ENCODE measurements at regions not wholly inside any gene's neighbourhood (a gene's known extent, or its start where the extent isn't known, plus 50 kb on each side); places are given as distances from the start of the nearest gene placed in this dataset.

DNA sequence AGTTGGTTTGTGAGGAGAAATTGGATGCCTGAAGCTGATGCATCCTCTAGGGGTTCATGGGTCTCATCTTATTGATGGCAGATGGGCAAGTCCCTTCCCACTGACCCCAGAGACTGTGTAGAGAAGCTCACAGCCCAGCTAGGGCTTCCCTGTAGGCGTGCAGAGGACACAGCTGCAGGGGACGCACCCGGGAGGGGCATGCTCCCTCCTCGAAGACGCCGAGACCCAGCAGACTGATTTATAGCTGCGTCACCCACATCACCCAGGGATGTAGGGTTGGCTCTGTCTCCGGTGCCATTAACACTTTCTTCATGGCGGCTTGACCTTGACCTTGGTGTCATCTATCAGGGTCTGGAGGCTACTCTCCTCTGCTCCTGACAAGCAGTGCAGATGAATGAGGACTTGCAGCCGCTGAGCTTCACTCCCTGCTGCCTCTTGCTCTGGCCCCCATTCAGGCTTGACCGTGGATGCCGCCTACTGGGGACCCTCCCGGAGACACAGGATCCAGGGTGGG lies 549.7 kb downstream of the TCERG1L start:
- no peaks in the 10 kb centered on the region for H3K4me1 Mint-ChIP-seq
- H3K27me3 Mint-ChIP-seq, result no peaks in the 10 kb centered on the region
- H3K36me3 Mint-ChIP-seq (ENCODE audit: low read depth), result no peaks in the 10 kb centered on the region
- ChIA-PET POLR2A (no interaction called here), CTCF (no interaction called here)
- no peak overlapping the region for H3K27ac Mint-ChIP-seq
- H3K9me3 Mint-ChIP-seq, result peaks cover 3% of the 10 kb centered on the region
- no peak for DNase-seq
- no peak overlapping the region for H3K4me3 Mint-ChIP-seq

GRCh38 chr10:130762491-130762890 lies 549.0 kb downstream of the TCERG1L start:
- ChIA-PET CTCF (no interaction called here), POLR2A (no interaction called here)
- Mint-ChIP-seq H3K27ac (no peak overlapping the region), H3K9me3 (peaks cover 3% of the 10 kb centered on the region), H3K27me3 (no peaks in the 10 kb centered on the region), H3K4me3 (no peak overlapping the region), H3K4me1 (no peaks in the 10 kb centered on the region), H3K36me3 (ENCODE audit: low read depth) (no peaks in the 10 kb centered on the region)
- DNase-seq, result no peak

DNA sequence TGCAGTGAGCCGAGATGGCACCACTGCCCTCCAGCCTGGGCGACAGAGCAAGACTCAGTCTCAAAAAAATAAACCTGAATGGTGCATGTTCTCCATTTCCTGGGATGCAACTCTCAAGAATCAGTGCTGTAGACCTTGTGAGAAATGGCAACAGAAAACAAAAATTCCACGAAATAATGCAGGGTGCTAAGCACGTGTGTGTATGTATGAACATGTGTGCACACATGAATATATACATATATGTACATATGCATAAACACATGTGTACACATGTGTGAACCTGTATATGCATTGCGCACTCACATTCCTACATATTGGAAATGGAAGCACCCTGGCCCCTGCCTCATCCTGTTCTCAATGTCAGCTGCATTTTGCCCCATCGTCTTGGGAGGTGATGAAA lies 548.5 kb downstream of the TCERG1L start:
- ChIA-PET CTCF (no interaction called here), POLR2A (no interaction called here)
- no peak overlapping the region for H3K4me3 Mint-ChIP-seq
- H3K9me3 Mint-ChIP-seq, result peaks cover 3% of the 10 kb centered on the region
- no peaks in the 10 kb centered on the region for H3K4me1 Mint-ChIP-seq
- no peak for DNase-seq
- no peaks in the 10 kb centered on the region for H3K27me3 Mint-ChIP-seq
- no peak overlapping the region for H3K27ac Mint-ChIP-seq
- no peaks in the 10 kb centered on the region for H3K36me3 Mint-ChIP-seq (ENCODE audit: low read depth)

DNA sequence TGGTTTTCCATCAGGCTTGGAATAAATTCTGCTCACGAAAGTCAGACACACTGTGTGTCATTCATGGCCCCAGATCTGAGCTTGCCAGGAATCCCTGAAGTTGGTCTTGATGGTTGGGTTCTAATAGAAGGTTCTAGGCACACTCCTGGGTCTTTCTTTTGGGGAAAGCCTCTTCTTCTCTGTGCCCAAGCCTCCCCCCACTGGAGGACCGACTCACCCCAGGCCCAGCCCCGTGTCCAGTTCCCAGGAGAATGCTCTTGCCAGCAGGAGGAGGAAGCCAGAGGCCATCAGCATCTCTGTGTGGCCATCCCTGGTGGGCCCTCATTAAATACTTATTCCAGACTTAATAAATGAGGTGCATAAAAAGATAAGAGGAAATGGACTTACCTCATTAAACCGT lies 548.0 kb downstream of the TCERG1L start:
- DNase-seq, result no peak
- H3K27me3 Mint-ChIP-seq, result no peaks in the 10 kb centered on the region
- no peak overlapping the region for H3K27ac Mint-ChIP-seq
- peaks cover 3% of the 10 kb centered on the region for H3K9me3 Mint-ChIP-seq
- ChIA-PET POLR2A (no interaction called here), CTCF (no interaction called here)
- no peaks in the 10 kb centered on the region for H3K4me1 Mint-ChIP-seq
- H3K4me3 Mint-ChIP-seq, result no peak overlapping the region
- no peaks in the 10 kb centered on the region for H3K36me3 Mint-ChIP-seq (ENCODE audit: low read depth)

DNA sequence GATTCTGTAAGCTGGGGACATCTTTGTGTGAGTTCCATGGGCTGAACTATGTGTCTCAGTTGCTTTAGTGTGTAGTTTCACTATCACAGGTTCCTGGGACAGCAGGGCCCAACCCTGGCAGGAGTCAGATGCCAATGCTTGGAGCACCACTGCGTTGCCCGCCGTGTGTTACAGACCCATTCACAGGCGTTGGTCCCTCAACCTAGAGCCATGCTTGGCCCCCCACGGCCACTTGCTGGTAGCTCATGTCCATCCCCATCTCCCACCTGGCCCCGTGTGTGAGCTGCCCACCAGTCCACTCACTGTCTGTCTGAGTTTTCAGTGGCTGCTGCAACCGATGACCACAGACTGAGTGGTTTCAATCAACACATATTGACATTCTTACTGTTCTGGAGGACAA lies 546.9 kb downstream of the TCERG1L start:
- DNase-seq, result no peak
- ChIA-PET POLR2A (no interaction called here), CTCF (no interaction called here)
- Mint-ChIP-seq H3K36me3 (ENCODE audit: low read depth) (no peaks in the 10 kb centered on the region), H3K4me3 (no peak overlapping the region), H3K27me3 (no peaks in the 10 kb centered on the region), H3K27ac (no peak overlapping the region), H3K4me1 (no peaks in the 10 kb centered on the region), H3K9me3 (peaks cover 3% of the 10 kb centered on the region)

DNA sequence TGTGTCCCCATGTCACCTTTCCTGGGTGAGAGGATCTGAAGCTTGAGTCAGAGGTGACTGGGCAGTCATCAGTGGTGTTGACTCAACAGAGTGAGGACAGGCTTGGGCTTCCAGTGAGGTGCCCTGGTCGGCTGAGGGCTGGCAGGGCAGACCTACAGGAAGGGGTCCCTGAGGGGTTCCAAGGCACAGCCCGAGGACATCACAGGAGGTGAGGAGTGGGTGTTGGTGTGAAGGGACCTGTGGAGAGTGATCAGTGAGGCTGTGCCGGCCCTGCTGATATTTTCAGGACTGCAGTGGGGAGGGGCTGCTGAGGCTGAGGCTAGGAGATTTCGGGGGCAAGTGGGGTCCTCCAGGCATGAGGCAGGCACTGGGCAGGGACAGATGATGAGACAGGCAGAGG lies 545.5 kb downstream of the TCERG1L start:
- H3K27me3 Mint-ChIP-seq, result no peaks in the 10 kb centered on the region
- POLR2A ChIA-PET, result no interaction called here
- H3K36me3 Mint-ChIP-seq (ENCODE audit: low read depth), result no peaks in the 10 kb centered on the region
- no peak overlapping the region for H3K27ac Mint-ChIP-seq
- peaks cover 3% of the 10 kb centered on the region for H3K9me3 Mint-ChIP-seq
- H3K4me1 Mint-ChIP-seq, result no peaks in the 10 kb centered on the region
- no peak for DNase-seq
- H3K4me3 Mint-ChIP-seq, result no peak overlapping the region
- CTCF ChIA-PET, result interaction anchor here (0.6 kb wide), 1 partner anchor 183 kb away, joined by 5 read pairs; no protein-coding TSS in a partner anchor

DNA sequence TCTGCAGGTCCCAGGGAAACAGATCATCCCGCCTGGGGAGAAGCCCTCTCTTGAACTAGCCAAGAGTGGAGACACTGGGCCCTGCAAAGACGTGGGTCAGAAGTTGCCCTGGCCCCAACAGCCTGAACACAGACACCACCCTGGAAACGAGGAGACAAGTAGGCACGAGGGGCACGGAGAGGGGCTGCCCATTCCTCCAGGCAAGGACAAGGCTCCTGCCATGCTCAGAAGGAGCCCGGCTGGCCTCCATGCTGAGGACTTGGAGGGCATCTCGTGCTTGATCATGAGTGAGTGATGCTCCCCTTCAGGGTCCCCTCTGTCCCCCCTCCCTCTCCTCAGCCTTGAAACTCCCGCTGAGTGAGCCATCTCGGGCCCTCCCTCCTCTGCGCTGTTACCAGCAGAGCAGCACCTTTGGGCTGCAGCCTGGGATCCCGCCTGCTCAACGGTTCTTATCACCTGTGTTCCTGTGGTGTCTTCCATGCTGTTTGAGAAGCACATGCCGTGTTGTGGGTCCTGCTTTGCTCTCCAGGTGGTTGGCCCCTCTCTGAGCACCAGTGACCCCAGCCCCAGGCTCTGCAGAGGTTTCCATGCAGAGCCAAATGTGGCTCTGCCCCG lies 544.3 kb downstream of the TCERG1L start:
- Mint-ChIP-seq H3K27ac (no peak overlapping the region), H3K9me3 (peaks cover 3% of the 10 kb centered on the region), H3K4me3 (no peak overlapping the region), H3K36me3 (ENCODE audit: low read depth) (no peaks in the 10 kb centered on the region), H3K27me3 (no peaks in the 10 kb centered on the region), H3K4me1 (no peaks in the 10 kb centered on the region)
- POLR2A ChIA-PET, result no interaction called here
- CTCF ChIA-PET, result no interaction called here
- no peak for DNase-seq

GRCh38 chr10:130769146-130770017 lies 542.1 kb downstream of the TCERG1L start:
- POLR2A ChIA-PET, result no interaction called here
- Mint-ChIP-seq H3K4me3 (no peak overlapping the region), H3K9me3 (no peaks in the 10 kb centered on the region), H3K27ac (no peak overlapping the region), H3K27me3 (no peaks in the 10 kb centered on the region), H3K4me1 (no peaks in the 10 kb centered on the region), H3K36me3 (ENCODE audit: low read depth) (no peaks in the 10 kb centered on the region)
- DNase-seq, result no peak
- CTCF ChIA-PET, result no interaction called here

DNA sequence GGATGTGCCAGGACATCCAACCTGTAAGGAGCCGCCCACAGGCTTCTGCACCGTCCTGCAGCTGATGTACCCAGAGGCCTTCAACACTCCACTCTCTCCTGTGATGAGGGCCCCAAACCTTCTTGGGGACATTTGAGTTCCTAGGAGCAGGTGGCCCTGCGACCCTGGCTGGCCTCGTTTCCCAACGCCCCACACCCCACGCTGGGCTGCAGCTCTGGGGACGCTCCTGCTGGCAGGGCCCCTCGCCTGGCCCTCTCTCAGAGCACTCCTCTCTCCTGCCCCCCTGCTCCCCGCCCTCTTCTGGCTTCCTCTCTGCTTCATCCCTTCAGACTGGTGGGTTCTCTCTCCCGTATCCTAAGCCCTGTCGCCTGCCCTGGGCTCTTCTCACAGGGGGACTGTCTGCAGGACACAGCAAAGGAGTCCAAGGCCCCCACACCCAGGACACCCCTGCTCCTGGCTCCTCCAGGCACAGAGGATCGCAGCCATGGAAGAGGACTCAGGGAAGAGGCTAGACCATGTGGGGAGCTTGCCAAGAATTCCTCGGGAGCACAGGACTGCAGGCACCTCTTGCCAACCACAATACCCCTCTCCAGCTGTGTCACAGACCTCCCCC lies 541.4 kb downstream of the TCERG1L start:
- ChIA-PET POLR2A (no interaction called here), CTCF (no interaction called here)
- no peaks in the 10 kb centered on the region for H3K27me3 Mint-ChIP-seq
- H3K27ac Mint-ChIP-seq, result no peak overlapping the region
- DNase-seq, result no peak
- H3K9me3 Mint-ChIP-seq, result no peaks in the 10 kb centered on the region
- no peaks in the 10 kb centered on the region for H3K4me1 Mint-ChIP-seq
- no peak overlapping the region for H3K4me3 Mint-ChIP-seq
- H3K36me3 Mint-ChIP-seq (ENCODE audit: low read depth), result no peaks in the 10 kb centered on the region

DNA sequence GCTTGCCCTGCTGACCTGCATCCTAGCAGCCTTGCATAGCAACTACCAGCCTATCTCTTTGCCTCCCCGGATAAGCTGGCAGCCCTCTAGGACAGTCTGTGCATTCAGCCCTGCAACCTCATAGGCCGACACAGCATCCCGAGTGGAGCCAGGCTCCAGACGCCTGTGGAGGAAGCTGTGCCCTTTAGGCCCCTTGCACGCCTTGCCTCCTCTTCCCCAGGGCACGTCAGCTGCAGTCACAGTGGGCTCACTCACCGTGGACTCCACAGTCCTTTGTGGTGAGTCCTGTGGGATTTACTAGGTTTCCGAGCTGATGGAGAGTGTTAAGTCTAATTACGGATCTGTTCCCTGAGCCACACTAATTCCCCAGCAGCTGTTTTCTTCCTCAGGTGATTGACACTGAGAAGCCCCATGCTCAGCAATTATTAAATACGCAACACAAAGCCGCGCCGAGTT lies 540.0 kb downstream of the TCERG1L start:
- POLR2A ChIA-PET, result no interaction called here
- H3K36me3 Mint-ChIP-seq (ENCODE audit: low read depth), result no peaks in the 10 kb centered on the region
- CTCF ChIA-PET, result no interaction called here
- DNase-seq, result no peak
- no peak overlapping the region for H3K4me3 Mint-ChIP-seq
- H3K9me3 Mint-ChIP-seq, result no peaks in the 10 kb centered on the region
- no peak overlapping the region for H3K27ac Mint-ChIP-seq
- H3K4me1 Mint-ChIP-seq, result no peaks in the 10 kb centered on the region
- no peaks in the 10 kb centered on the region for H3K27me3 Mint-ChIP-seq

- no peaks in the 10 kb centered on the region for H3K36me3 Mint-ChIP-seq (ENCODE audit: low read depth)
- CTCF ChIA-PET, result no interaction called here
- H3K27ac Mint-ChIP-seq, result no peak overlapping the region
- POLR2A ChIA-PET, result no interaction called here
- no peaks in the 10 kb centered on the region for H3K9me3 Mint-ChIP-seq
- no peaks in the 10 kb centered on the region for H3K4me1 Mint-ChIP-seq
- H3K27me3 Mint-ChIP-seq, result no peaks in the 10 kb centered on the region
- DNase-seq, result no peak
- H3K4me3 Mint-ChIP-seq, result no peak overlapping the region
Measured at GRCh38 chr10:130772056-130772455, 539.5 kb downstream of the TCERG1L start.

DNA sequence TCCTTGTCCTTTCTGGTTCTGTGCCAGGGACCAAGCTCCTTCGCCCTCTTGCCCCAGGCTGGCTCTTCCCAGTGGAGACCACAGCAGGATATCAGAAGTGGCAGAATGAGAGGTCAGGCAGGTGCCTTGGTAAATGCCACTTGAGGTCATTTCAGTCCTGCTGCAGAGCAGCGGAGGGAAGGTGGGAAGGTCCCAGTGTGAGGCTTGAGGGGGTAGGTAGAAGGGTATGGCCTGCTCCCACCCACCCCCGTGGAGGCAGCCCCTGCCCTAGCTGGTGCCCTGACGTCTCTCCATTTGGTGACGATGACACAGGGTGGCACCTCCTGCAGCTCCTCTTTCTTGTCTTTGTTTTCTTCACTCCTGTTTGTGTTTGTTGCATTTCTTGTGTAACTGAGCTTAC lies 538.8 kb downstream of the TCERG1L start:
- Mint-ChIP-seq H3K27me3 (no peaks in the 10 kb centered on the region), H3K27ac (no peak overlapping the region), H3K36me3 (ENCODE audit: low read depth) (no peaks in the 10 kb centered on the region), H3K4me3 (no peak overlapping the region), H3K9me3 (no peaks in the 10 kb centered on the region), H3K4me1 (no peaks in the 10 kb centered on the region)
- DNase-seq, result no peak
- POLR2A ChIA-PET, result no interaction called here
- CTCF ChIA-PET, result no interaction called here

- H3K27ac Mint-ChIP-seq, result no peak overlapping the region
- H3K27me3 Mint-ChIP-seq, result no peaks in the 10 kb centered on the region
- no peak overlapping the region for H3K4me3 Mint-ChIP-seq
- DNase-seq, result no peak
- no peaks in the 10 kb centered on the region for H3K36me3 Mint-ChIP-seq (ENCODE audit: low read depth)
- POLR2A ChIA-PET, result no interaction called here
- no peaks in the 10 kb centered on the region for H3K4me1 Mint-ChIP-seq
- CTCF ChIA-PET, result no interaction called here
- H3K9me3 Mint-ChIP-seq, result no peaks in the 10 kb centered on the region
Measured at GRCh38 chr10:130773941-130774340, 537.6 kb downstream of the TCERG1L start.
